T-cell (primary cell): ENCODE measurements at regions not wholly inside any gene's neighbourhood (a gene's known extent, or its start where the extent isn't known, plus 50 kb on each side); places are given as distances from the start of the nearest gene placed in this dataset.
A peak's percentile ranks its signal among the peaks of the same experiment; 100 is the strongest.

Source experiments
- ATAC-seq, 4 experiments: fragments of 200-7000 bp in 3 of 4; fragments of 150-1000 bp in 1 of 4; cut with Tn5 transposase; replicated peaks in 1 of 4; 1 replicate in 3 of 4; 2 replicates in 1 of 4; pipeline ENCODE4 v1.10.0; 2021; ENCODE audit warnings: moderate library complexity in 3 of 4, mild to moderate bottlenecking in 2 of 4, moderate number of reproducible peaks in 1 of 4
- CTCF ChIA-PET, 2 donors: fragments of 300-600 bp; sonication (Branson Sonifier 250); formaldehyde crosslinking; loops; one replicate each; lab custom pipeline; 2022; ENCODE audit warnings: antibody characterized with exemption in 2 of 2; lab: Charles Lee
- POLR2A ChIA-PET, 2 donors: fragments of 300-600 bp; sonication (Branson Sonifier 250); formaldehyde crosslinking; loops; one replicate each; lab custom pipeline; 2022; ENCODE audit warnings: antibody characterized with exemption in 2 of 2; lab: Charles Lee
- DNase-seq, 35 experiments: peaks; one replicate each; pipeline versions ENCODE4 v3.0.0 to v3.0.0-alpha.2; 2013 to 2023
- H3K27ac ChIP-seq: one replicate; pipeline ENCODE4 v1.5.1; 2013; ENCODE audit warnings: low read length
- H3K27me3 ChIP-seq, 2 experiments: replicated peaks in 1 of 2; 1 replicate in 1 of 2; 2 replicates in 1 of 2; pipeline versions ENCODE4 v1.6.1 to v1.7.0; 2013; ENCODE audit warnings: low read length in 1 of 2, mixed read lengths in 1 of 2; ENCODE audit not compliant: control insufficient read depth in 2 of 2, insufficient read depth in 2 of 2; ENCODE audit errors: extremely low read depth in 1 of 2
- H3K36me3 ChIP-seq, 2 donors: 1 replicate in 1 of 2; 2 replicates in 1 of 2; pipeline versions ENCODE4 v1.6.1 to v1.7.0; 2013; ENCODE audit warnings: low read length in 1 of 2; ENCODE audit not compliant: control insufficient read depth in 2 of 2, insufficient read depth in 1 of 2; ENCODE audit errors: extremely low read depth in 1 of 2
- H3K4me1 ChIP-seq, 2 experiments: 1 replicate in 1 of 2; 2 replicates in 1 of 2; pipeline versions ENCODE4 v1.6.1 to v1.7.0; 2013; ENCODE audit warnings: low read length in 2 of 2, mixed read lengths in 1 of 2; ENCODE audit not compliant: insufficient read depth in 2 of 2, control insufficient read depth in 1 of 2; ENCODE audit errors: extremely low read depth in 1 of 2
- H3K4me3 ChIP-seq, 2 donors: 1 replicate in 1 of 2; 2 replicates in 1 of 2; pipeline versions ENCODE4 v1.5.1 to v1.7.0; 2013; ENCODE audit warnings: mild to moderate bottlenecking in 2 of 2, low read length in 1 of 2, moderate library complexity in 1 of 2; ENCODE audit not compliant: control insufficient read depth in 1 of 2; ENCODE audit errors: extremely low read depth in 1 of 2
- H3K9me3 ChIP-seq: 2 replicates; pipeline ENCODE4 v1.7.0; 2013
- H3K27ac Mint-ChIP-seq, 2 donors: one replicate each; pipeline ENCODE4 v1.8.0; 2020 to 2021; ENCODE audit warnings: mild to moderate bottlenecking in 2 of 2, mixed read lengths in 2 of 2
- H3K27me3 Mint-ChIP-seq, 2 donors: one replicate each; pipeline ENCODE4 v1.8.0; 2021 to 2022; ENCODE audit warnings: mixed read lengths in 2 of 2
- H3K36me3 Mint-ChIP-seq: one replicate; pipeline ENCODE4 v1.8.0; 2021; ENCODE audit warnings: mixed read lengths
- H3K4me1 Mint-ChIP-seq, 3 donors: one replicate each; pipeline ENCODE4 v1.8.0; 2020 to 2022; ENCODE audit warnings: mixed read lengths in 3 of 3, mild to moderate bottlenecking in 1 of 3
- H3K4me3 Mint-ChIP-seq, 3 donors: one replicate each; pipeline ENCODE4 v1.8.0; 2020 to 2022; ENCODE audit warnings: mild to moderate bottlenecking in 3 of 3, mixed read lengths in 3 of 3, moderate library complexity in 3 of 3
- H3K9me3 Mint-ChIP-seq, 3 donors: one replicate each; pipeline ENCODE4 v1.8.0; 2020 to 2022; ENCODE audit warnings: mixed read lengths in 3 of 3
- WGBS: methylation state at CpG from one replicate; pipeline ENCODE4 v1.1.5; 2013; ENCODE audit warnings: missing lambda C conversion rate; ENCODE audit not compliant: insufficient coverage; 5-methylcytosine and 5-hydroxymethylcytosine counted together

- POLR2A ChIA-PET = no interaction called here
- ATAC-seq = no peak
- Histone ChIP-seq H3K36me3 (no peaks in the 10 kb centered on the region), H3K9me3 (no peaks in the 10 kb centered on the region), H3K27me3 (no peaks in the 10 kb centered on the region), H3K27ac (no peak overlapping the region), H3K4me3 (no peak overlapping the region), H3K4me1 (peaks cover 27 to 52% of the 10 kb centered on the region in 2 experiments)
- peaks cover 11% of the 10 kb centered on the region for H3K36me3 Mint-ChIP-seq
- CTCF ChIA-PET = no interaction called here
- H3K27ac Mint-ChIP-seq = peak overlapping the region in 1 of 2 donors; percentile 20
- H3K9me3 Mint-ChIP-seq = peaks cover 4 to 19% (median 9%) of the 10 kb centered on the region in 3 donors
- H3K4me1 Mint-ChIP-seq = peaks cover 55 to 66% (median 59%) of the 10 kb centered on the region in 3 donors
- DNase-seq = no peak
- H3K27me3 Mint-ChIP-seq = no peaks in the 10 kb centered on the region
- peak overlapping the region in 1 of 3 donors; percentile 37 for H3K4me3 Mint-ChIP-seq
- 14% methylated on average over 1 of the region's 4 CpGs for WGBS
Observed at GRCh38 chr7:50217821-50218281, 86.7 kb upstream of the IKZF1 start.

GRCh38 chr7:50217401-50217800, 87.1 kb upstream of the IKZF1 start:
- no peaks in the 10 kb centered on the region for H3K36me3 ChIP-seq
- no peak overlapping the region for H3K4me3 ChIP-seq
- H3K4me3 Mint-ChIP-seq = no peak overlapping the region
- peaks cover 10% of the 10 kb centered on the region for H3K36me3 Mint-ChIP-seq
- ChIA-PET CTCF (interaction anchor here in 1 of 2 donors (0.7 kb wide), 1 partner anchor 11 kb away, joined by 3 read pairs; no protein-coding TSS in a partner anchor), POLR2A (interaction anchor here in 1 of 2 donors (0.6 kb wide), 1 partner anchor 78 kb away, joined by 6 read pairs; no protein-coding TSS in a partner anchor)
- peaks cover 32 to 57% of the 10 kb centered on the region in 2 experiments for H3K4me1 ChIP-seq
- H3K27me3 Mint-ChIP-seq = no peaks in the 10 kb centered on the region
- DNase-seq = no peak
- no CpG with 5 or more reads among the region's 4 CpGs for WGBS
- peaks cover 4 to 18% (median 8%) of the 10 kb centered on the region in 3 donors for H3K9me3 Mint-ChIP-seq
- H3K4me1 Mint-ChIP-seq = peaks cover 60 to 71% (median 64%) of the 10 kb centered on the region in 3 donors
- no peaks in the 10 kb centered on the region for H3K27me3 ChIP-seq
- H3K27ac ChIP-seq = no peak overlapping the region
- H3K9me3 ChIP-seq = no peaks in the 10 kb centered on the region
- ATAC-seq = no peak
- H3K27ac Mint-ChIP-seq = peak overlapping the region in 1 of 2 donors; percentile 36

GRCh38 chr7:50216626-50217025, 87.9 kb upstream of the IKZF1 start:
- Histone ChIP-seq H3K36me3 (no peaks in the 10 kb centered on the region), H3K4me1 (peaks cover 38 to 64% of the 10 kb centered on the region in 2 experiments), H3K27me3 (no peaks in the 10 kb centered on the region), H3K4me3 (no peak overlapping the region), H3K9me3 (no peaks in the 10 kb centered on the region), H3K27ac (no peak overlapping the region)
- POLR2A ChIA-PET = interaction anchor here in 1 of 2 donors (0.6 kb wide), 1 partner anchor 67 kb away, joined by 3 read pairs; no protein-coding TSS in a partner anchor
- DNase-seq = no peak
- no peaks in the 10 kb centered on the region for H3K27me3 Mint-ChIP-seq
- CTCF ChIA-PET = interaction anchor here in 1 of 2 donors (0.7 kb wide), 1 partner anchor 10 kb away, joined by 3 read pairs; no protein-coding TSS in a partner anchor
- ATAC-seq = no peak
- peaks cover 4 to 12% (median 6%) of the 10 kb centered on the region in 3 donors for H3K9me3 Mint-ChIP-seq
- 75% methylated on average over 2 of the region's 5 CpGs for WGBS
- no peak overlapping the region for H3K27ac Mint-ChIP-seq
- peaks cover 68 to 79% (median 71%) of the 10 kb centered on the region in 3 donors for H3K4me1 Mint-ChIP-seq
- peaks cover 7% of the 10 kb centered on the region for H3K36me3 Mint-ChIP-seq
- peak overlapping the region in 1 of 3 donors; percentile 9 for H3K4me3 Mint-ChIP-seq

GRCh38 chr7:50214771-50215170, 89.7 kb upstream of the IKZF1 start:
- DNase-seq (no peak), ATAC-seq (no peak)
- CTCF ChIA-PET = no interaction called here
- Mint-ChIP-seq H3K36me3 (no peaks in the 10 kb centered on the region), H3K27ac (peak overlapping the region in 1 of 2 donors; percentile 52), H3K9me3 (no peaks in the 10 kb centered on the region), H3K4me1 (peaks cover 86 to 97% (median 89%) of the 10 kb centered on the region in 3 donors), H3K4me3 (peak overlapping the region in 1 of 3 donors; percentile 43), H3K27me3 (no peaks in the 10 kb centered on the region)
- Histone ChIP-seq H3K27ac (no peak overlapping the region), H3K27me3 (no peaks in the 10 kb centered on the region), H3K36me3 (no peaks in the 10 kb centered on the region), H3K4me1 (peaks cover 56 to 81% of the 10 kb centered on the region in 2 experiments), H3K4me3 (no peak overlapping the region), H3K9me3 (no peaks in the 10 kb centered on the region)
- POLR2A ChIA-PET = interaction anchor here (0.5 to 0.6 kb wide), 2 partner anchors 88 to 144 kb away, joined by 3 to 4 read pairs; no protein-coding TSS in a partner anchor
- WGBS = 100% methylated on average over 8 of the region's 8 CpGs

GRCh38 chr7:50214126-50214670, 90.3 kb upstream of the IKZF1 start:
- H3K36me3 ChIP-seq = no peaks in the 10 kb centered on the region
- no peaks in the 10 kb centered on the region for H3K9me3 ChIP-seq
- Mint-ChIP-seq H3K9me3 (no peaks in the 10 kb centered on the region), H3K27me3 (no peaks in the 10 kb centered on the region), H3K27ac (peak overlapping the region; percentile 74 to 91), H3K4me3 (peak overlapping the region in 2 of 3 donors; percentile 28 to 68), H3K36me3 (no peaks in the 10 kb centered on the region), H3K4me1 (peaks cover 88 to 97% (median 89%) of the 10 kb centered on the region in 3 donors)
- H3K27ac ChIP-seq = no peak overlapping the region
- no peaks in the 10 kb centered on the region for H3K27me3 ChIP-seq
- ChIA-PET POLR2A (interaction anchor here (0.5 to 0.6 kb wide), 2 partner anchors 87 to 144 kb away, joined by 3 to 4 read pairs; no protein-coding TSS in a partner anchor), CTCF (interaction anchor here in 1 of 2 donors (0.5 kb wide), 1 partner anchor 101 kb away, joined by 3 read pairs; no protein-coding TSS in a partner anchor)
- no peak for DNase-seq
- H3K4me3 ChIP-seq = no peak overlapping the region
- H3K4me1 ChIP-seq = peaks cover 57 to 86% of the 10 kb centered on the region in 2 experiments
- WGBS = 64% methylated on average over 1 of the region's 2 CpGs
- ATAC-seq = no peak

- H3K9me3 Mint-ChIP-seq = no peaks in the 10 kb centered on the region
- no peak overlapping the region for H3K4me3 ChIP-seq
- peak overlapping the region; percentile 74 to 91 for H3K27ac Mint-ChIP-seq
- no peaks in the 10 kb centered on the region for H3K36me3 Mint-ChIP-seq
- peak overlapping the region; percentile 2 to 68 (median 28) for H3K4me3 Mint-ChIP-seq
- no peaks in the 10 kb centered on the region for H3K27me3 ChIP-seq
- H3K27ac ChIP-seq = no peak overlapping the region
- no peaks in the 10 kb centered on the region for H3K36me3 ChIP-seq
- H3K4me1 Mint-ChIP-seq = peaks cover 90 to 98% (median 90%) of the 10 kb centered on the region in 3 donors
- H3K9me3 ChIP-seq = no peaks in the 10 kb centered on the region
- 63% methylated on average over 3 of the region's 4 CpGs for WGBS
- no peaks in the 10 kb centered on the region for H3K27me3 Mint-ChIP-seq
- ATAC-seq (peak in 1 of 4 experiments; percentile 4), DNase-seq (no peak)
- H3K4me1 ChIP-seq = peaks cover 62 to 84% of the 10 kb centered on the region in 2 experiments
- ChIA-PET CTCF (interaction anchor here in 1 of 2 donors (1.1 kb wide), 2 partner anchors 74 to 145 kb away, joined by 3 to 4 read pairs; no protein-coding TSS in a partner anchor), POLR2A (no interaction called here)
Observed at GRCh38 chr7:50213622-50214017, 90.9 kb upstream of the IKZF1 start.
